Naive thymus-derived CD4-positive, alpha-beta T cell (primary cell): ENCODE measurements at regions not wholly inside any gene's neighbourhood (a gene's known extent, or its start where the extent isn't known, plus 50 kb on each side); places are given as distances from the start of the nearest gene placed in this dataset.
"Not testable (repeated sequence)": the region's sequence is repeated elsewhere in the genome, so short reads cannot be mapped to it uniquely, and the experiment has no call there.

ENCODE experiments used
- ATAC-seq: fragments of 150-1000 bp; cut with Tn5 transposase; 2 replicates; pipeline ENCODE4 v1.10.0; 2021; ENCODE audit warnings: mild to moderate bottlenecking, moderate library complexity
- CTCF ChIA-PET: fragments of 350-600 bp; sonication (Branson Sonifier 250); formaldehyde crosslinking; loops from one replicate; lab custom pipeline; 2021; ENCODE audit warnings: antibody characterized with exemption; lab: Charles Lee
- POLR2A ChIA-PET: fragments of 350-600 bp; sonication (Branson Sonifier 250); formaldehyde crosslinking; loops from one replicate; lab custom pipeline; 2021; ENCODE audit warnings: antibody characterized with exemption, inconsistent platforms; lab: Charles Lee
- DNase-seq, 9 donors: peaks; one replicate each; pipeline versions ENCODE4 v3.0.0 to v3.0.0-alpha.2; 2020 to 2022; ENCODE audit warnings: mixed read lengths in 1 of 9
- H3K27ac ChIP-seq: one replicate; pipeline ENCODE4 v1.7.0; 2013; ENCODE audit warnings: mild to moderate bottlenecking, low read depth, low read length, moderate library complexity
- H3K27me3 ChIP-seq, 2 donors: one replicate each; pipeline ENCODE4 v1.7.0; 2013; ENCODE audit warnings: low read length in 2 of 2, mild to moderate bottlenecking in 2 of 2, moderate library complexity in 2 of 2; ENCODE audit not compliant: control insufficient read depth in 2 of 2, insufficient read depth in 2 of 2
- H3K36me3 ChIP-seq, 3 experiments: 1 replicate in 2 of 3; 2 replicates in 1 of 3; pipeline ENCODE4 v1.7.0; 2013; ENCODE audit warnings: low read length in 3 of 3, mild to moderate bottlenecking in 3 of 3, moderate library complexity in 1 of 3; ENCODE audit not compliant: insufficient read depth in 3 of 3, control insufficient read depth in 2 of 3
- H3K4me1 ChIP-seq, 2 donors: one replicate each; pipeline ENCODE4 v1.7.0; 2013; ENCODE audit warnings: low read length in 2 of 2, mild to moderate bottlenecking in 2 of 2, moderate library complexity in 1 of 2; ENCODE audit not compliant: control insufficient read depth in 2 of 2, insufficient read depth in 2 of 2
- H3K4me3 ChIP-seq: 2 replicates; pipeline ENCODE4 v1.7.0; 2013; ENCODE audit warnings: mild to moderate bottlenecking, low read length
- H3K9me3 ChIP-seq, 3 experiments: 1 replicate in 2 of 3; 2 replicates in 1 of 3; pipeline ENCODE4 v1.7.0; 2013; ENCODE audit warnings: low read length in 3 of 3; ENCODE audit not compliant: control insufficient read depth in 2 of 3
- H3K27ac Mint-ChIP-seq, 9 donors: one replicate each; pipeline ENCODE4 v1.8.0; 2020 to 2022; ENCODE audit warnings: mixed read lengths in 9 of 9, mild to moderate bottlenecking in 8 of 9, moderate library complexity in 5 of 9, inconsistent platforms in 2 of 9
- H3K27me3 Mint-ChIP-seq, 5 donors: one replicate each; pipeline ENCODE4 v1.8.0; 2021 to 2022; ENCODE audit warnings: mixed read lengths in 5 of 5, mild to moderate bottlenecking in 1 of 5
- H3K36me3 Mint-ChIP-seq, 5 donors: one replicate each; pipeline ENCODE4 v1.8.0; 2020 to 2022; ENCODE audit warnings: mixed read lengths in 5 of 5, mild to moderate bottlenecking in 3 of 5, inconsistent platforms in 1 of 5
- H3K4me1 Mint-ChIP-seq, 7 donors: one replicate each; pipeline ENCODE4 v1.8.0; 2020 to 2022; ENCODE audit warnings: mixed read lengths in 7 of 7, mild to moderate bottlenecking in 3 of 7, inconsistent platforms in 1 of 7
- H3K4me3 Mint-ChIP-seq, 10 donors: one replicate each; pipeline ENCODE4 v1.8.0; 2020 to 2022; ENCODE audit warnings: mild to moderate bottlenecking in 10 of 10, mixed read lengths in 10 of 10, moderate library complexity in 6 of 10, inconsistent platforms in 2 of 10
- H3K9me3 Mint-ChIP-seq, 11 donors: one replicate each; pipeline ENCODE4 v1.8.0; 2020 to 2022; ENCODE audit warnings: mixed read lengths in 11 of 11, mild to moderate bottlenecking in 4 of 11, inconsistent platforms in 1 of 11, moderate library complexity in 1 of 11
- intact Hi-C, 2 donors: fragments of 100-400 bp; cut with micrococcal nuclease; formaldehyde crosslinking; loops; one replicate each; pipeline ENCODE4 v1.15.1; 2023

- H3K27ac ChIP-seq, intact Hi-C loops, ATAC-seq, H3K36me3 ChIP-seq, H3K27me3 Mint-ChIP-seq, H3K27ac Mint-ChIP-seq, CTCF ChIA-PET, DNase-seq, H3K9me3 Mint-ChIP-seq, H3K4me3 ChIP-seq, H3K27me3 ChIP-seq, H3K4me1 ChIP-seq, H3K9me3 ChIP-seq, H3K4me3 Mint-ChIP-seq, H3K4me1 Mint-ChIP-seq, POLR2A ChIA-PET, H3K36me3 Mint-ChIP-seq: not testable (repeated sequence)
Observed at GRCh38 chr5:142208244-142208643, 99.7 kb downstream of the NDFIP1 start.

DNA sequence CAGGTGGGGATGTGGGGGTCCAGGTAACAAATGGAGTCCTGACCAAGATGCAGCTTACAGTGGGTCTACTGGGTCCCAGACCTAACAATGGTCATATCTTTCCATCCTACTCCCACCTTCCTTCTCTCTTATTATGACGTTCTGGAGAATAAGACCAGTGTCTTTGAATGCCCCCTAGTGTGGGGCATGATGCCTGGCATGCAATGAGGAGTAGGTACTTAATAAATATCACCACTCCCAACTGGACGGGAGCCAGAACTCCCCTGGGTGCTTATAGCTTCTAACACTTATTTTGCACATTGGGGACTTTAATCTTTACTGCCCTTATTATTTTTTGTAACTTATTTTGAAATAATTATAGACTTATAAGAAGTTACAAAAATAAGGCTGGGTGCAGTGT is 98.2 kb downstream of the NDFIP1 start:
- ATAC-seq (no peak), DNase-seq (no peak)
- no peak overlapping the region for H3K27ac Mint-ChIP-seq
- ChIA-PET POLR2A (no interaction called here), CTCF (no interaction called here)
- no peaks in the 10 kb centered on the region for H3K9me3 Mint-ChIP-seq
- Histone ChIP-seq H3K9me3 (no peaks in the 10 kb centered on the region), H3K4me1 (no peaks in the 10 kb centered on the region), H3K27ac (no peak overlapping the region), H3K36me3 (no peaks in the 10 kb centered on the region), H3K27me3 (no peaks in the 10 kb centered on the region), H3K4me3 (no peak overlapping the region)
- H3K36me3 Mint-ChIP-seq = no peaks in the 10 kb centered on the region
- no peak overlapping the region for H3K4me3 Mint-ChIP-seq
- peaks cover 0 to 8% (median 0%) of the 10 kb centered on the region in 5 donors for H3K27me3 Mint-ChIP-seq
- intact Hi-C loops = no loop called here
- peaks cover 0 to 5% (median 0%) of the 10 kb centered on the region in 7 donors for H3K4me1 Mint-ChIP-seq

DNA sequence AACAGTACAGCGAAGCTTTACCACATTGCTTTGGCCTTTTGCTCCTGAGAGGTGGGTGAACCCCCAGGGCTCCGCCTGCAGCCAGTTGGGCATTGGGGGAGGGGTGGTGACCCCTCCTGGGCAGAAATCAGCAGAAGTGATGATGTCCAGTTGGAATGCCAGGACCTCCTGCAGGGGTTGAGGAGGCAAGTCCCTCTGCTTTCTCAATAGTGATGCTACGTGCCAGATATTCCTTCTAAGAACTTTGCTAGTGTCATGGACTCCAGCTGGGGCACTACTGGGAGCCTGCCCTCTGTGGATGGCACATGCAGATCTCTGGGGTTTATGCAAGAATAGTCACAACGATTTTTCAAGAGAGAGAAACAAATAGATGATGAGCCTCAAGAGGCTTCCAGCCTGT is 95.6 kb downstream of the NDFIP1 start:
- no peak for ATAC-seq
- Histone ChIP-seq H3K27ac (no peak overlapping the region), H3K4me3 (no peak overlapping the region), H3K27me3 (no peaks in the 10 kb centered on the region), H3K9me3 (no peaks in the 10 kb centered on the region), H3K36me3 (no peaks in the 10 kb centered on the region), H3K4me1 (no peaks in the 10 kb centered on the region)
- intact Hi-C loops = no loop called here
- Mint-ChIP-seq H3K27ac (no peak overlapping the region), H3K27me3 (peaks cover 0 to 8% (median 0%) of the 10 kb centered on the region in 5 donors), H3K4me3 (no peak overlapping the region), H3K4me1 (peaks cover 0 to 1% (median 0%) of the 10 kb centered on the region in 7 donors), H3K9me3 (no peaks in the 10 kb centered on the region), H3K36me3 (no peaks in the 10 kb centered on the region)
- POLR2A ChIA-PET = no interaction called here
- CTCF ChIA-PET = no interaction called here
- no peak for DNase-seq
